Endothelial cell of umbilical vein (primary cell): ENCODE measurements at regions not wholly inside any gene's neighbourhood (a gene's known extent, or its start where the extent isn't known, plus 50 kb on each side); places are given as distances from the start of the nearest gene placed in this dataset.

Source experiments
- BruUV-seq: library from RNA; stranded (reverse); fragments of 400-500 nt; replicated peaks from 2 replicates; lab custom pipeline; 2021; lab: Mats Ljungman, UMichigan
- CTCF ChIA-PET: fragments of 300-600, 350-600 bp; sonication (Branson Sonifier 250); formaldehyde crosslinking; loops from one replicate; lab custom pipeline; 2021; ENCODE audit warnings: antibody characterized with exemption, inconsistent platforms; lab: Charles Lee
- POLR2A ChIA-PET: fragments of 300-600, 350-600 bp; sonication (Branson Sonifier 250); formaldehyde crosslinking; loops from one replicate; lab custom pipeline; 2021; ENCODE audit warnings: antibody characterized with exemption, inconsistent platforms; lab: Charles Lee
- DNase-seq: peaks from one replicate; pipeline ENCODE4 v3.0.0-alpha.2; 2011; ENCODE audit warnings: low read depth, low spot score
- FAIRE-seq: peaks from 2 replicates; lab custom pipeline; 2011; peaks lifted over from hg19 to GRCh38; lab: Jason Lieb, UNC
- H2AFZ ChIP-seq: 2 replicates; pipeline ENCODE4 v1.6.0; 2012; ENCODE audit warnings: low read depth, low read length, control low read depth, inconsistent platforms
- H3K27ac ChIP-seq: 2 replicates; pipeline ENCODE4 v1.5.1; 2011; ENCODE audit warnings: low read depth, mild to moderate bottlenecking, control low read depth, low read length, moderate library complexity; ENCODE audit not compliant: insufficient read depth
- H3K27me3 ChIP-seq, 2 experiments: 2 replicates each; pipeline versions ENCODE4 v1.6.0 to v1.6.1; 2011; ENCODE audit warnings: low read length in 2 of 2, mixed read lengths in 1 of 2; ENCODE audit not compliant: control insufficient read depth in 2 of 2, insufficient read depth in 2 of 2
- H3K36me3 ChIP-seq, 2 experiments: 2 replicates in 1 of 2; 3 replicates in 1 of 2; pipeline ENCODE4 v1.5.1; 2011; ENCODE audit warnings: low read length in 2 of 2, mild to moderate bottlenecking in 1 of 2, moderate library complexity in 1 of 2; ENCODE audit not compliant: control insufficient read depth in 2 of 2, insufficient read depth in 2 of 2; ENCODE audit errors: extremely low read depth in 1 of 2
- H3K4me1 ChIP-seq: 3 replicates; pipeline ENCODE4 v1.5.1; 2011; ENCODE audit warnings: mild to moderate bottlenecking, low read length; ENCODE audit not compliant: control insufficient read depth, insufficient read depth; ENCODE audit errors: extremely low read depth
- H3K4me2 ChIP-seq: 2 replicates; pipeline ENCODE4 v1.6.1; 2011; ENCODE audit warnings: low read length, control low read depth, mixed read lengths; ENCODE audit not compliant: insufficient read depth
- H3K4me3 ChIP-seq, 3 experiments: fragments of 200-600 bp in 1 of 3; sonication (generic), shearing (Covaris generic) in 1 of 3; replicated peaks in 1 of 3; 2 replicates each; pipeline ENCODE4 v1.5.1; 2011 to 2016; ENCODE audit warnings: control low read depth in 3 of 3, low read length in 3 of 3, mild to moderate bottlenecking in 2 of 3, inconsistent platforms in 1 of 3, low read depth in 1 of 3, moderate library complexity in 1 of 3; ENCODE audit not compliant: insufficient read depth in 1 of 3
- H3K79me2 ChIP-seq: 2 replicates; pipeline ENCODE4 v1.6.0; 2012; ENCODE audit warnings: low read length, inconsistent platforms; ENCODE audit not compliant: control insufficient read depth, insufficient read depth
- H3K9ac ChIP-seq: replicated peaks from 2 replicates; pipeline ENCODE3; 2011; ENCODE audit warnings: low read length, control low read depth; ENCODE audit not compliant: insufficient read depth; ENCODE audit errors: extremely low read depth
- H3K9me1 ChIP-seq: replicated peaks from 3 replicates; pipeline ENCODE4 v1.6.0; 2011; ENCODE audit warnings: mild to moderate bottlenecking, low read length; ENCODE audit not compliant: control insufficient read depth, insufficient read depth; ENCODE audit errors: extremely low read depth
- H3K9me3 ChIP-seq: replicated peaks from 2 replicates; pipeline ENCODE4 v1.5.1; 2012; ENCODE audit warnings: low read length, inconsistent platforms; ENCODE audit not compliant: control insufficient read depth, insufficient read depth
- H4K20me1 ChIP-seq: replicated peaks from 2 replicates; pipeline ENCODE3; 2011; ENCODE audit warnings: mild to moderate bottlenecking, low read length; ENCODE audit not compliant: control insufficient read depth, insufficient read depth; ENCODE audit errors: extremely low read depth
- EZH2 ChIP-seq: IDR thresholded peaks from 2 replicates; pipeline ENCODE4 v1.6.1; 2012; ENCODE audit warnings: borderline replicate concordance, low read depth, mild to moderate bottlenecking, moderate library complexity, low read length, inconsistent platforms; ENCODE audit not compliant: severe bottlenecking
- GATA2 ChIP-seq: IDR thresholded peaks from 2 replicates; pipeline ENCODE4 v1.7.0; 2011; ENCODE audit warnings: low read depth, mild to moderate bottlenecking, moderate library complexity, mixed read lengths, low read length; ENCODE audit not compliant: insufficient read length, insufficient read depth
- JUN ChIP-seq: IDR thresholded peaks from 2 replicates; pipeline ENCODE4 v1.6.1; 2011; ENCODE audit warnings: borderline replicate concordance, low read depth; ENCODE audit not compliant: insufficient read length, insufficient read depth
- MYC ChIP-seq: IDR thresholded peaks from one replicate; pipeline ENCODE4 v1.6.1; 2011; ENCODE audit warnings: mild to moderate bottlenecking, low read depth, low read length
- dilution Hi-C: fragments of 300-500 bp; cut with MboI; formaldehyde crosslinking; loops from one replicate; pipeline ENCODE4 v1.15.0; 2019; ENCODE audit warnings: low sequenced_read_pairs; ENCODE audit not compliant: extremely low pct_ligation_motif_present
- intact Hi-C: fragments of 100-400 bp; cut with micrococcal nuclease; formaldehyde crosslinking; loops from one replicate; pipeline ENCODE4 v1.10.0; 2022

DNA sequence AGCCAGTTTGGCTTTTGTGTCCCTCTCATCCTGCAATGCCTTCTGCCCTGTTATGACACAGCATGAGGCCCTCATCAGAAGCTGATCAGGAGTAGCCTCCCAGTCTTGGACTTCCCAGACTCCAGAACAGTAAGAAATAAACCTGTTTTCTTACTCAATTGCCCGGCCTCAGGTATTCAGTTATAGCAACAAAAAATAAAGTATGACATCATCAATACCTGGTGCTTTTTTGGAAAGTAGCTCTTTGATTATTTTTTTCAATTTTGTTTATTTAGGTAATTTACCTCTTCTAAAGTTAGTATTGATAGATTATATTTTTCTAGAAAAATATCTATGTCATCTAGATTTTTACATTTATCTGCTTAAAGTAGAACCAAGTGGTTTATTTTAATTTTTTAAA is 112.8 kb upstream of the CES5A start:
- Histone ChIP-seq H3K27me3 (no peaks in the 10 kb centered on the region), H3K79me2 (no peaks in the 10 kb centered on the region), H4K20me1 (no peaks in the 10 kb centered on the region), H3K36me3 (no peaks in the 10 kb centered on the region), H2AFZ (no peak overlapping the region), H3K4me3 (no peak overlapping the region), H3K4me1 (no peaks in the 10 kb centered on the region), H3K9me1 (no peaks in the 10 kb centered on the region), H3K27ac (no peak overlapping the region), H3K4me2 (no peak overlapping the region), H3K9me3 (no peaks in the 10 kb centered on the region), H3K9ac (no peak overlapping the region)
- TF ChIP-seq JUN, result no peak
- TF ChIP-seq MYC, result no peak
- FAIRE-seq (no peak), DNase-seq (no peak)
- dilution Hi-C loops (no loop called here), intact Hi-C loops (no loop called here)
- POLR2A ChIA-PET, result no interaction called here
- CTCF ChIA-PET, result no interaction called here
- no TSS peak for BruUV-seq

DNA sequence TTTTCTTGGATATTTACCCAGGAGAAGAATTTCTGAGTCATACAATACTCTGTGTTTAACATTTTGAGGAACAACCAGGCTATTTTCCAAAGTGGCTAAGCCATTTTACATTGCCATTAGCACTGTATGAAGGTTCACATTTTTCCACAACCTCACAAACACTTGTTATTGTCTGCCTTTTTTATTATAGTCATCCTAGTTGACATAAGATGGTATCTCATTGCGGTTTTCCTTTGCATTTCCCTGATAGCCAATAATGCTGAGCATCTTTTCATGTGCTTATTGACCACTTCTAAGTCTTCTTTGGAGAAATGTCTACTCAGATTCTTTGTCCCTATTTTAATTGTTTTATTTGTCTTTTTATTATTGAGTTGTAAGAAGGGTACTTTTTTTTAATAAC is 107.4 kb upstream of the CES5A start:
- Histone ChIP-seq H3K9ac (no peak overlapping the region), H3K4me1 (no peaks in the 10 kb centered on the region), H2AFZ (no peak overlapping the region), H3K36me3 (no peaks in the 10 kb centered on the region), H3K27ac (no peak overlapping the region), H3K9me3 (no peaks in the 10 kb centered on the region), H4K20me1 (no peaks in the 10 kb centered on the region), H3K27me3 (no peaks in the 10 kb centered on the region), H3K4me2 (no peak overlapping the region), H3K79me2 (no peaks in the 10 kb centered on the region), H3K4me3 (no peak overlapping the region), H3K9me1 (no peaks in the 10 kb centered on the region)
- no TSS peak for BruUV-seq
- DNase-seq, result no peak
- no peak for TF ChIP-seq MYC
- no peak for TF ChIP-seq JUN
- no peak for TF ChIP-seq EZH2
- no peak for TF ChIP-seq GATA2
- CTCF ChIA-PET, result no interaction called here
- no peak for FAIRE-seq
- POLR2A ChIA-PET, result no interaction called here
- dilution Hi-C loops, result no loop called here
- intact Hi-C loops, result no loop called here
